NCI-H2029 (cell line): ENCODE measurements at regions not wholly inside any gene's neighbourhood (a gene's known extent, or its start where the extent isn't known, plus 50 kb on each side); places are given as distances from the start of the nearest gene placed in this dataset.
"Not testable (repeated sequence)": the region's sequence is repeated elsewhere in the genome, so short reads cannot be mapped to it uniquely, and the experiment has no call there.

Experiments
- DNase-seq: peaks from one replicate; lab custom pipeline; 2025; lab: John Stamatoyannopoulos, UW

GRCh38 chr5:172548981-172549687 lies 91.9 kb upstream of the NEURL1B start:
- DNase-seq: no peak

- peak; percentile 39 for DNase-seq
Measured at GRCh38 chr5:172548311-172548731, 92.7 kb upstream of the NEURL1B start.

- no peak for DNase-seq
Measured at GRCh38 chr5:172546196-172546595, 91.9 kb upstream of the SH3PXD2B start.

GRCh38 chr5:172545291-172545801 lies 91.0 kb upstream of the SH3PXD2B start:
- no peak for DNase-seq

- DNase-seq: no peak
Measured at GRCh38 chr5:172544371-172545095, 90.2 kb upstream of the SH3PXD2B start.

- DNase-seq: no peak
Measured at GRCh38 chr5:172543484-172544298, 89.4 kb upstream of the SH3PXD2B start.

GRCh38 chr5:172542651-172543131 lies 88.4 kb upstream of the SH3PXD2B start:
- DNase-seq: no peak

- no peak for DNase-seq
Measured at GRCh38 chr5:172541773-172542136, 87.4 kb upstream of the SH3PXD2B start.

GRCh38 chr5:172541099-172541772 lies 86.9 kb upstream of the SH3PXD2B start:
- DNase-seq: no peak

- DNase-seq: peak; percentile 82
Measured at GRCh38 chr5:172540099-172540870, 86.0 kb upstream of the SH3PXD2B start.

- DNase-seq: no peak
Measured at GRCh38 chr5:172535108-172535445, 80.8 kb upstream of the SH3PXD2B start.

GRCh38 chr5:172534229-172535107 lies 80.1 kb upstream of the SH3PXD2B start:
- DNase-seq: no peak

GRCh38 chr5:172533399-172534228 lies 79.3 kb upstream of the SH3PXD2B start:
- DNase-seq: no peak

- DNase-seq: no peak
Measured at GRCh38 chr5:172533058-172533398, 78.7 kb upstream of the SH3PXD2B start.

- DNase-seq: not testable (repeated sequence)
Measured at GRCh38 chr5:172532439-172532838, 78.1 kb upstream of the SH3PXD2B start.

- DNase-seq: no peak
Measured at GRCh38 chr5:172531704-172532026, 77.3 kb upstream of the SH3PXD2B start.

- no peak for DNase-seq
Measured at GRCh38 chr5:172530878-172531703, 76.8 kb upstream of the SH3PXD2B start.

- DNase-seq: no peak
Measured at GRCh38 chr5:172530406-172530805, 76.1 kb upstream of the SH3PXD2B start.

- no peak for DNase-seq
Measured at GRCh38 chr5:172529896-172530295, 75.6 kb upstream of the SH3PXD2B start.
